ENCODE measurements at regions not wholly inside any gene's neighbourhood (a gene's known extent, or its start where the extent isn't known, plus 50 kb on each side); places are given as distances from the start of the nearest gene placed in this dataset.

DNA sequence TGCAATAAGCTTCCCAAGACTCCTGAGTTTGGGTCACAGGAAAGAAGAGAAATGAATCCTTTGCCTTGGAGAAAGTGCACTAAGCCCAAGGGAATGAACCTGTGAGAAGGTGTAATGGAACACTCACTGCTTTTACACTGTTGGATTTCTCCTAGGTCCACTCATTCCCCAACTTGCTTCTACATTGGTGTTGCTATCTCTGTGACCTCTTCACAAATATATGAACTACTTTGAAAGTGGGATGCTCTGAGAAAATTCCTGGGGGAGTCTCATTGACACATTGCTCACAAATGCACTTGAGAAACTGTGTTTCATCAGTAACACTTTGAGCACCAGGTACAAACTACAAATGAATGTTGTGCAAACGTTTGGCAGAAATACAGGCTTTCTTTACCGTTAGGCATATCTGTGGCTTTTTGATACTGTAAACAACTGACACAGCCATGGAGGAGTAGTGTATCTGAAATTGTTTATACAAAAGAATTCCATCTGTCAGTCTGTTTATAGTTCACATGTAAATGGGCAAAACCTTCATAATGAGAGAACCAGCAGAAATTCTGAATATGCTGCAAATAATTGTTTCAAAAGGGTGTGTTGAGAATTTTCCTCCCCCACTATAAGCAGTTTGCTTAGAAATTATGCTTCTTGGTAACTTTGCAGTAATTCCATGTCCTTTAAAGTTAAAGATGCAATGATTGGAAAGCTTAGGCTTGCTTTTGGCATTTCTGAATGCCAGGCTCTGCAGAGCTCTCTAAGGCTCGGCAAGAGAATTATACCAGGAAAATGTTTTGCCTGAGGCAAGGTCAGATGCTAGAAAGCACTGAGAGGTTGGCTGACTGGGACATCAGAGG is 348.5 kb upstream of the DDHD1 start:
- Histone ChIP-seq H3K9me3 (ENCODE audit: low read length) (peaks cover 3% of the 10 kb centered on the region; the same call in 1 of the 2 replicates), H3K27me3 (ENCODE audit: low read length) (no peaks in the 10 kb centered on the region), H3F3A (ENCODE audit: low read length, unreplicated experiment) (no peaks in the 10 kb centered on the region), H4K20me1 (ENCODE audit: low read length) (no peaks in the 10 kb centered on the region), H3K79me2 (ENCODE audit: low read length) (no peaks in the 10 kb centered on the region), H3K36me3 (ENCODE audit: low read depth, low read length) (peaks cover 3% of the 10 kb centered on the region; the same call in 1 of the 2 replicates), H3K27ac (ENCODE audit: low read length) (no peak overlapping the region), H3K9ac (ENCODE audit: low read length) (no peak overlapping the region), H3K4me1 (ENCODE audit: insufficient read depth, low read length) (no peaks in the 10 kb centered on the region), H3K4me3 (ENCODE audit: low read length) (no peak overlapping the region), H2AFZ (ENCODE audit: low read length) (no peak overlapping the region), H3K9me2 (replicated peaks; ENCODE audit: low read length) (no peaks in the 10 kb centered on the region), H3K4me2 (ENCODE audit: low read length) (no peak overlapping the region)
- DNase-seq, result no peak
- CTCF ChIA-PET, result interaction anchor here (0.6 kb wide), 1 partner anchor 837 kb away, joined by 3 read pairs; no protein-coding TSS in a partner anchor
- no peak for ATAC-seq
- intact Hi-C loops (cut with micrococcal nuclease), result no loop called here
- BruUV-seq (replicated peaks), result no TSS peak
- TF ChIP-seq, protein P1, sequence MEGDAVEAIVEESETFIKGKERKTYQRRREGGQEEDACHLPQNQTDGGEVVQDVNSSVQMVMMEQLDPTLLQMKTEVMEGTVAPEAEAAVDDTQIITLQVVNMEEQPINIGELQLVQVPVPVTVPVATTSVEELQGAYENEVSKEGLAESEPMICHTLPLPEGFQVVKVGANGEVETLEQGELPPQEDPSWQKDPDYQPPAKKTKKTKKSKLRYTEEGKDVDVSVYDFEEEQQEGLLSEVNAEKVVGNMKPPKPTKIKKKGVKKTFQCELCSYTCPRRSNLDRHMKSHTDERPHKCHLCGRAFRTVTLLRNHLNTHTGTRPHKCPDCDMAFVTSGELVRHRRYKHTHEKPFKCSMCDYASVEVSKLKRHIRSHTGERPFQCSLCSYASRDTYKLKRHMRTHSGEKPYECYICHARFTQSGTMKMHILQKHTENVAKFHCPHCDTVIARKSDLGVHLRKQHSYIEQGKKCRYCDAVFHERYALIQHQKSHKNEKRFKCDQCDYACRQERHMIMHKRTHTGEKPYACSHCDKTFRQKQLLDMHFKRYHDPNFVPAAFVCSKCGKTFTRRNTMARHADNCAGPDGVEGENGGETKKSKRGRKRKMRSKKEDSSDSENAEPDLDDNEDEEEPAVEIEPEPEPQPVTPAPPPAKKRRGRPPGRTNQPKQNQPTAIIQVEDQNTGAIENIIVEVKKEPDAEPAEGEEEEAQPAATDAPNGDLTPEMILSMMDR (conservative IDR thresholded peaks at IDR 0.05; ENCODE audit: low read depth, low read length), result no peak
- TF ChIP-seq EZH2 (IDR thresholded peaks at IDR 0.05; ENCODE audit: low read length, unreplicated experiment) (no peak), EZH2phosphoT487 (IDR thresholded peaks at IDR 0.05; ENCODE audit: borderline replicate concordance, low read length) (no peak)
- POLR2A ChIA-PET (ENCODE audit: unreplicated experiment), result no interaction called here

DNA sequence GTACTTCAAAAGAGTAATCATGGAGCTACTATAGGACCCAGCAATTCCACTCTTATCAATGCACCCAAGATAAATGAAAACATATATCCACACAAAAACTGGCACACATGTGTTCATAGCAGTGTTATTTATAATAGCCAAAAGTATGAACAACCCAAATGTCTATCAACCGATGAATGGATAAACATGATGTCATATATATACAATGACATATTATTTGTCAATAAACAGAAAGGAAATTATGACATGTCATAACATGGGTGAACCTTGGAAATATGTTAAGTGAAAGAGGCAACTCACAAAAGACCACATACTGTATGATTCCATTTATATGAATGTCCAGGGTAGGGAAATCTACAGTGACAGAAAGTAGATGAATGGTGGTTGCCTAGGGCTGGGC is 347.1 kb upstream of the DDHD1 start:
- no peak for DNase-seq
- Histone ChIP-seq H3K27me3 (ENCODE audit: low read length) (no peaks in the 10 kb centered on the region), H3K4me1 (ENCODE audit: insufficient read depth, low read length) (no peaks in the 10 kb centered on the region), H3K9me2 (replicated peaks; ENCODE audit: low read length) (no peaks in the 10 kb centered on the region), H3K36me3 (ENCODE audit: low read depth, low read length) (peaks cover 3% of the 10 kb centered on the region; the same call in 1 of the 2 replicates), H3K9me3 (ENCODE audit: low read length) (peaks cover 3% of the 10 kb centered on the region; the same call in 1 of the 2 replicates), H3K27ac (ENCODE audit: low read length) (no peak overlapping the region), H4K20me1 (ENCODE audit: low read length) (no peaks in the 10 kb centered on the region), H3K4me2 (ENCODE audit: low read length) (no peak overlapping the region), H3K9ac (ENCODE audit: low read length) (no peak overlapping the region), H3K79me2 (ENCODE audit: low read length) (no peaks in the 10 kb centered on the region), H3F3A (ENCODE audit: low read length, unreplicated experiment) (no peaks in the 10 kb centered on the region), H2AFZ (ENCODE audit: low read length) (no peak overlapping the region), H3K4me3 (ENCODE audit: low read length) (no peak overlapping the region)
- ATAC-seq, result no peak
- POLR2A ChIA-PET (ENCODE audit: unreplicated experiment), result no interaction called here
- no TSS peak for BruUV-seq (replicated peaks)
- CTCF ChIA-PET, result interaction anchor here (0.6 kb wide), 1 partner anchor 592 kb away, joined by 3 read pairs; no protein-coding TSS in a partner anchor
- intact Hi-C loops (cut with micrococcal nuclease), result no loop called here
- TF ChIP-seq EZH2 (IDR thresholded peaks at IDR 0.05; ENCODE audit: low read length, unreplicated experiment) (no peak), EZH2phosphoT487 (IDR thresholded peaks at IDR 0.05; ENCODE audit: borderline replicate concordance, low read length) (no peak)
- TF ChIP-seq, protein P1 (conservative IDR thresholded peaks at IDR 0.05; ENCODE audit: low read depth, low read length), result no peak

DNA sequence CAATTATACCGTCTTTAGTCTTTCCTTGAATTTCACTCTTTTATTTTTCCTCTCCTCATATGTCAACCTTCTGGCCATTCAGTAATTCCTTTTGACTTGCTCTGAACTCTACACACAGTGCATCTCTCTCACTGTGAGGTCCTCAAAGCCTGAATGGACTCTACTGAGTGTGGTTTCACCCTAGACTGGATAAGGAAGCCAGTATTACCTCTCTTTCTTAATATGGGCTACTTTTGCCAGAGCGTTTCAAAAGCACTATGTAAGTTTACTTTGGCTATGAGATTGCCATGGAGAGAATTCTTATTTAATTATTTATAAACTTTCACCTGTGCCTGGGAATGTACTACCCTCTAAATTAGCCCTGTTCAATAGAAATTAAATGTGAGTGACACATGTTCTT is 343.5 kb upstream of the DDHD1 start:
- Histone ChIP-seq H3K36me3 (ENCODE audit: low read depth, low read length) (0 out of 2 replicates have a peak, but pooled peaks cover 3% of the 10 kb centered on the region), H3K9ac (ENCODE audit: low read length) (no peak overlapping the region), H3K27ac (ENCODE audit: low read length) (no peak overlapping the region), H3K4me3 (ENCODE audit: low read length) (no peak overlapping the region), H3K27me3 (ENCODE audit: low read length) (no peaks in the 10 kb centered on the region), H2AFZ (ENCODE audit: low read length) (no peak overlapping the region), H3K4me1 (ENCODE audit: insufficient read depth, low read length) (no peaks in the 10 kb centered on the region), H3K9me2 (replicated peaks; ENCODE audit: low read length) (no peaks in the 10 kb centered on the region), H3F3A (ENCODE audit: low read length, unreplicated experiment) (no peaks in the 10 kb centered on the region), H3K9me3 (ENCODE audit: low read length) (no peaks in the 10 kb centered on the region), H3K79me2 (ENCODE audit: low read length) (no peaks in the 10 kb centered on the region), H4K20me1 (ENCODE audit: low read length) (no peaks in the 10 kb centered on the region), H3K4me2 (ENCODE audit: low read length) (no peak overlapping the region)
- ChIA-PET CTCF (interaction anchor here (0.6 kb wide), 1 partner anchor 35 kb away, joined by 6 read pairs; no protein-coding TSS in a partner anchor), POLR2A (ENCODE audit: unreplicated experiment) (no interaction called here)
- ATAC-seq (no peak), DNase-seq (no peak)
- intact Hi-C loops (cut with micrococcal nuclease), result no loop called here
- no TSS peak for BruUV-seq (replicated peaks)
- TF ChIP-seq, protein P1 (conservative IDR thresholded peaks at IDR 0.05; ENCODE audit: low read depth, low read length), result no peak
- TF ChIP-seq EZH2phosphoT487 (IDR thresholded peaks at IDR 0.05; ENCODE audit: borderline replicate concordance, low read length), result no peak
- no peak for TF ChIP-seq EZH2 (IDR thresholded peaks at IDR 0.05; ENCODE audit: low read length, unreplicated experiment)

All from PC-3 (cell line).